Gastrocnemius medialis (tissue), 4 donors: ENCODE measurements at regions not wholly inside any gene's neighbourhood (a gene's known extent, or its start where the extent isn't known, plus 50 kb on each side); places are given as distances from the start of the nearest gene placed in this dataset.

Experiments used
- CTCF ChIP-seq, 5 experiments: fragments of 450-650 bp in 3 of 5; fragments of 200-600 bp in 2 of 5; sonication (generic) in 2 of 5; IDR thresholded peaks in 4 of 5; conservative IDR thresholded peaks in 1 of 5; 1 replicate in 4 of 5; 2 replicates in 1 of 5; pipeline ENCODE4 v1.5.1; 2016 to 2019; ENCODE audit warnings: antibody characterized with exemption in 5 of 5, mild to moderate bottlenecking in 3 of 5, moderate library complexity in 3 of 5
- POLR2A ChIP-seq, 2 donors: fragments of 450-650 bp; IDR thresholded peaks; one replicate each; pipeline ENCODE4 v1.6.1; 2017; ENCODE audit warnings: antibody characterized with exemption in 2 of 2, mild to moderate bottlenecking in 2 of 2, moderate library complexity in 2 of 2

- TF ChIP-seq CTCF (IDR thresholded peaks at IDR 0.05 in 4 of 5, conservative IDR thresholded peaks at IDR 0.05 in 1 of 5) (no peak), POLR2A (IDR thresholded peaks at IDR 0.05) (no peak)
Measured at GRCh38 chr10:128860574-128860973, 606.5 kb upstream of the MGMT start.
